ENCODE measurements at regions not wholly inside any gene's neighbourhood (a gene's known extent, or its start where the extent isn't known, plus 50 kb on each side); places are given as distances from the start of the nearest gene placed in this dataset.

DNA sequence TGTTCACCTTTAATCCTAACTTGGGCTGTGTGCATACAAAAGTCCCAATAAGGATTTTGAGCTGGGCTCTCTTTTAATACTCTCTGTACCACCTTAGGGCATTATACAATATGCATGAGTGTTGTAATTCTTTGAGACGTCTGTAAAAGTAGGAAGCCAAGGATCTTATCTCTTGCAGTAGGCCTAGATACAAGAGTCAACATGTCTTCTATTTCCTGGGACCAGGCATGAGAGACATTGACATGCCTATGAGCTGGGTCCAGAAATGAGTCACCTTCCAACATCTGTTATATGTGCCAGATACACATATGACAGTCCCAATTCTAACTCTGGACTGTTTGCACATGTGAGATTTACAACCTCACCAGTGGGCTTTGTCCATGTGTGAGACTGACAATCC, 1911.2 kb downstream of the TP53TG3F start:
- no peaks in the 10 kb centered on the region for H3K36me3 ChIP-seq (ENCODE audit: control insufficient read depth in 2 of 2, insufficient read depth in 2 of 2, low read length in 1 of 2)
- no peak overlapping the region for H3K4me3 ChIP-seq (ENCODE audit: low read length in 2 of 2)
- no peaks in the 10 kb centered on the region for H3K27me3 ChIP-seq (ENCODE audit: control insufficient read depth in 2 of 2, insufficient read depth in 1 of 2, low read length in 1 of 2)
- no peaks in the 10 kb centered on the region for H3K9me3 ChIP-seq (ENCODE audit: control insufficient read depth in 2 of 2, insufficient read depth in 1 of 2, low read length in 1 of 2)
- H3K4me1 ChIP-seq (ENCODE audit: control insufficient read depth in 2 of 2, insufficient read depth in 2 of 2, low read length in 2 of 2) = no peaks in the 10 kb centered on the region
- DNase-seq (ENCODE audit: low read depth in 6 of 9, low spot score in 9 of 9) = no peak
- WGBS = 84% methylated on average over 1 of the region's 1 CpG
- H3K27ac ChIP-seq (ENCODE audit: low read depth in 1 of 2, low read length in 1 of 2) = no peak overlapping the region

DNA sequence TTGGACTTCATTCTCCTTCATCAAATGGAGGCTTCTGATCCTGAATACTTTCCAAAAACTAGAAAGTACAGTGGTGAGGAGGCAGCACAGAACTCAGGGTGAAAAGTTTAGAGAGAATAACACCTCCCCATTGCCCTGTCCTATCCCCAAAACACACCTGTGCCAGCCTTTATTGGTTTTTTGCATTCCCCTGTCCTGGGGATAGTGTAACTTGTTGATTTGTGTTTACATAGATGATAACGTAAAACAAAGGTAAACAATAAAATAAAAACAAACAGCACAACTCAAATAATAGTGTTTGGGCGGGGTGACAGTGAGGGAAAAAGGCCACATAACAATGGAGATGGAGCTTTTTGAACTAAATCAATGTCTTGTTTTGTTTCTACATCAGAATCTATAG, 1917.7 kb downstream of the TP53TG3F start:
- peaks cover 0 to 2% of the 10 kb centered on the region in 2 donors for H3K9me3 ChIP-seq (ENCODE audit: control insufficient read depth in 2 of 2, insufficient read depth in 1 of 2, low read length in 1 of 2)
- H3K27me3 ChIP-seq (ENCODE audit: control insufficient read depth in 2 of 2, insufficient read depth in 1 of 2, low read length in 1 of 2) = no peaks in the 10 kb centered on the region
- no peak for DNase-seq (ENCODE audit: low read depth in 6 of 9, low spot score in 9 of 9)
- H3K27ac ChIP-seq (ENCODE audit: low read depth in 1 of 2, low read length in 1 of 2) = no peak overlapping the region
- no peak overlapping the region for H3K4me3 ChIP-seq (ENCODE audit: low read length in 2 of 2)
- no peaks in the 10 kb centered on the region for H3K4me1 ChIP-seq (ENCODE audit: control insufficient read depth in 2 of 2, insufficient read depth in 2 of 2, low read length in 2 of 2)
- WGBS = 56% methylated on average over 2 of the region's 2 CpGs
- H3K36me3 ChIP-seq (ENCODE audit: control insufficient read depth in 2 of 2, insufficient read depth in 2 of 2, low read length in 1 of 2) = no peaks in the 10 kb centered on the region

DNA sequence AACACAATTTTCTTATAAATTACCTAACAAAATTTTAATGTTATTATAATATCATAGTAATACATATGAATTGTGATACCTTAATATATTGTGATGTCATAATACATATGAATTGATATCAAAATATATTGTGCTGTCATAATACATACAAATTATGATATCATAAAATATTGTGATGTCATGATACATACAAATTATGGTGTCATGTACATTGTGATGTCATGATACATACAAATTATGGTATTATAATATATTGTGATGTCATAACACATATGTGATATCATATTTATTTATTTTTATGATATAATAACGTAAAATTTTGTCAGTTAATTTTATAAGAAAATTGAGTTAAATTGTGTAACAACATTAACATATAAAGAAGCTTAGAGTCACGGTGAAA, 1927.2 kb downstream of the TP53TG3F start:
- Histone ChIP-seq H3K36me3 (ENCODE audit: control insufficient read depth in 2 of 2, insufficient read depth in 2 of 2, low read length in 1 of 2) (no peaks in the 10 kb centered on the region), H3K4me1 (ENCODE audit: control insufficient read depth in 2 of 2, insufficient read depth in 2 of 2, low read length in 2 of 2) (no peaks in the 10 kb centered on the region), H3K9me3 (ENCODE audit: control insufficient read depth in 2 of 2, insufficient read depth in 1 of 2, low read length in 1 of 2) (peaks cover 0 to 10% of the 10 kb centered on the region in 2 donors), H3K4me3 (ENCODE audit: low read length in 2 of 2) (no peak overlapping the region), H3K27ac (ENCODE audit: low read depth in 1 of 2, low read length in 1 of 2) (no peak overlapping the region), H3K27me3 (ENCODE audit: control insufficient read depth in 2 of 2, insufficient read depth in 1 of 2, low read length in 1 of 2) (no peaks in the 10 kb centered on the region)
- WGBS = 61% methylated on average over 2 of the region's 2 CpGs
- DNase-seq (ENCODE audit: low read depth in 6 of 9, low spot score in 9 of 9) = no peak

DNA sequence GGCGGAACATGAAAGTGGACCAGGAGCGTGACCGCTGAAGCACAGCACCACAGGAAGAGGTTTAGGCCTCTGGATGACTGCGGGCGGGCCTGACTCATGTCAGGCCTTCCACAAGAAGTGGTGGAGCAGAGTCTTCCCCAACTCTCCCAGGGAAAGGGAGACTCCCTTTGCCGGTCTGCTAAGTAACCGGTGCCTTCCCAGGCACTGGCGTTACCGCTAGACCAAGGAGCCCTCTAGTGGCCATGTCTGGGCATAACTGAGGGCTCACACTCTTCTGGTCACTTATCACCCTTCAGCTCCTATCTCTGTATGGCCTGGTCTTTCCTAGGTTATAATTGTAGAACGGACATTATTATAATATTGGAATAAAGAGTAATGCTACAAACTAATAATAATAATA, 1931.9 kb downstream of the TP53TG3F start:
- H3K9me3 ChIP-seq (ENCODE audit: control insufficient read depth in 2 of 2, insufficient read depth in 1 of 2, low read length in 1 of 2) = peaks cover 5 to 32% of the 10 kb centered on the region in 2 donors

DNA sequence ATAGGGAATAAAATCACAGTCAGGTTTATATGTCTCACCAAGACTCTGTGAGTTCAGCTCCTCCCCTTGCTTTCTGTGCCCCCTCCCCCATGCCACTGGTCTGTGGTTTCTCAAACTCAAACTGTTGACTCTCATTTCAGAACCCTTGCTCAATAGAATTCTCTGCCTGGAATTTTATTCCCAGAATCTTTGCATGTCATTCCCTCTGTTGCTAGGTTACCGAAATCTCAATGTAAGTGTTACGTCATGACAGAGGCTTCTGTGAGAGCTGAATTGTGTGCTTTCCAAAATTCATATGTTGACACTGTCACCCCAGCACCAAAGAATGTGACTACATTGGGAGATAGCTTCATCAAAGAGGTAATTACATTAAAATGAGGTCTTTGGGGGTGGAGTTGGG, 1938.8 kb downstream of the TP53TG3F start:
- WGBS = 91% methylated on average over 2 of the region's 2 CpGs
- H3K36me3 ChIP-seq (ENCODE audit: control insufficient read depth in 2 of 2, insufficient read depth in 2 of 2, low read length in 1 of 2) = no peaks in the 10 kb centered on the region
- H3K27ac ChIP-seq (ENCODE audit: low read depth in 1 of 2, low read length in 1 of 2) = no peak overlapping the region
- H3K9me3 ChIP-seq (ENCODE audit: control insufficient read depth in 2 of 2, insufficient read depth in 1 of 2, low read length in 1 of 2) = peaks cover 6 to 19% of the 10 kb centered on the region in 2 donors
- H3K27me3 ChIP-seq (ENCODE audit: control insufficient read depth in 2 of 2, insufficient read depth in 1 of 2, low read length in 1 of 2) = no peaks in the 10 kb centered on the region
- H3K4me1 ChIP-seq (ENCODE audit: control insufficient read depth in 2 of 2, insufficient read depth in 2 of 2, low read length in 2 of 2) = no peaks in the 10 kb centered on the region
- no peak overlapping the region for H3K4me3 ChIP-seq (ENCODE audit: low read length in 2 of 2)
- no peak for DNase-seq (ENCODE audit: low read depth in 6 of 9, low spot score in 9 of 9)

More for the DNA sequence above, 1931.9 kb downstream of the TP53TG3F start:
- Histone ChIP-seq H3K27ac (ENCODE audit: low read depth in 1 of 2, low read length in 1 of 2) (no peak overlapping the region), H3K4me3 (ENCODE audit: low read length in 2 of 2) (no peak overlapping the region), H3K4me1 (ENCODE audit: control insufficient read depth in 2 of 2, insufficient read depth in 2 of 2, low read length in 2 of 2) (no peaks in the 10 kb centered on the region), H3K36me3 (ENCODE audit: control insufficient read depth in 2 of 2, insufficient read depth in 2 of 2, low read length in 1 of 2) (no peaks in the 10 kb centered on the region), H3K27me3 (ENCODE audit: control insufficient read depth in 2 of 2, insufficient read depth in 1 of 2, low read length in 1 of 2) (no peaks in the 10 kb centered on the region)
- peak in 5 of 9 donors; percentile 10 to 70 (median 11) for DNase-seq (ENCODE audit: low read depth in 6 of 9, low spot score in 9 of 9)
- WGBS = 53% methylated on average over 10 of the region's 10 CpGs

DNA sequence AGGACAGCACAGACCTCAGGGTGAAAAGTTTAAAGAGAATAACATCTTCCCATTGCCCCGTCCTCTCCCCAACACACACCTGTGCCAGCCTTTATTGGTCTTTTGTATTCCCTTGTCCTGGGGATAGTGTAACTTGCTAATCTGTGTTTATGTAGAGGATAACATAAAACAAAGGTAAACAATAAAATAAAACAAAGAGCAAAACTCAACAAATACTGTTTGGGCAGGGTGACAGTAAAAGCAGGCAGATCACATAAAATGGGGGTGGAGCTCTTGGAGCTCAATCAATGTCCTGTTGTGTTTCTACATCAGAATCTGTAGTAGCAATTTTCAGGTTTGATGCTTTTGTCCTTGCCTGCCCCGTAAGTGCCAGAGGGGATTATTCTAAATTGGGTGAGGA, 1939.7 kb downstream of the TP53TG3F start:
- Histone ChIP-seq H3K9me3 (ENCODE audit: control insufficient read depth in 2 of 2, insufficient read depth in 1 of 2, low read length in 1 of 2) (peaks cover 6 to 10% of the 10 kb centered on the region in 2 donors), H3K4me3 (ENCODE audit: low read length in 2 of 2) (no peak overlapping the region), H3K36me3 (ENCODE audit: control insufficient read depth in 2 of 2, insufficient read depth in 2 of 2, low read length in 1 of 2) (no peaks in the 10 kb centered on the region), H3K27ac (ENCODE audit: low read depth in 1 of 2, low read length in 1 of 2) (no peak overlapping the region), H3K27me3 (ENCODE audit: control insufficient read depth in 2 of 2, insufficient read depth in 1 of 2, low read length in 1 of 2) (no peaks in the 10 kb centered on the region), H3K4me1 (ENCODE audit: control insufficient read depth in 2 of 2, insufficient read depth in 2 of 2, low read length in 2 of 2) (no peaks in the 10 kb centered on the region)
- WGBS = 81% methylated on average over 2 of the region's 2 CpGs
- DNase-seq (ENCODE audit: low read depth in 6 of 9, low spot score in 9 of 9) = no peak

DNA sequence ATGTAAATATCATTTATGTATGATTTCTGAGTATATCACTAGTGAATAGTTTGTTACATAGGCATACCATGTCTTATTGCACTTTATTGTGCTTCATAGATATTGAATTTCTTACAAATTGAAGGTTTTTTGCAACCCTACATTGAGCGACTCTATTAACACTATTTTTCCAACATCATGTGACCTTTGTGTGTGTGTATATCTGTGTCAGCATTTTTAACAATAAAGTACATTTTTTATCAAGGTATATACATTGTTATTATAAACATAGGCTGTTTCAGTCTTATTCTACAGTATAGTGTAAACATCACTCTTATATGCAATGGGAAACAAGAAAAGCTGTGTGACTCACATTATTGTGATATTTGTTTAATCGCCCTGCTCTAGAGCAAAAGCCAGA, 1944.9 kb downstream of the TP53TG3F start:
- no peak for DNase-seq (ENCODE audit: low read depth in 6 of 9, low spot score in 9 of 9)
- H3K36me3 ChIP-seq (ENCODE audit: control insufficient read depth in 2 of 2, insufficient read depth in 2 of 2, low read length in 1 of 2) = no peaks in the 10 kb centered on the region
- no peak overlapping the region for H3K4me3 ChIP-seq (ENCODE audit: low read length in 2 of 2)
- no peaks in the 10 kb centered on the region for H3K4me1 ChIP-seq (ENCODE audit: control insufficient read depth in 2 of 2, insufficient read depth in 2 of 2, low read length in 2 of 2)
- no peaks in the 10 kb centered on the region for H3K27me3 ChIP-seq (ENCODE audit: control insufficient read depth in 2 of 2, insufficient read depth in 1 of 2, low read length in 1 of 2)
- no peak overlapping the region for H3K27ac ChIP-seq (ENCODE audit: low read depth in 1 of 2, low read length in 1 of 2)
- 71% methylated on average over 2 of the region's 2 CpGs for WGBS
- peaks cover 0 to 6% of the 10 kb centered on the region in 2 donors for H3K9me3 ChIP-seq (ENCODE audit: control insufficient read depth in 2 of 2, insufficient read depth in 1 of 2, low read length in 1 of 2)

DNA sequence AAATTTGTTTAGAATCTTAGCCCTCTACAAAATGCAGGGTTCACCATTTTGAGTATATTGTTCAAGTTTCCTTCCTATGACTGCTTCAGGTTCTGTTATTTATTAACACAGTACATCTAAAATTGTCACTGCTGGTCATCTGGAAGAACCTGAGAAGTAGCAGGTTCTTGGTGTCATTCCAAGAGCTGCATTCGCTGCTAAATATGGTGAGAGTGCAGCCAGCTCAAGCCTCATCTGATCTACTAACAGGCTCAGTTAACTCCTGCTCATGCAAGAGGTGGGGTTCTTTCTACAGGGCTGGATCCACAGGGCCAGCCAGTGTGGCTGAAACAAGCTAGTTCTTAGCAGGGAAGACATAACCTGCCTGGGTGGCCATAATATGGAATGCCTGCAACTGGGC, 1946.1 kb downstream of the TP53TG3F start:
- Histone ChIP-seq H3K4me1 (ENCODE audit: control insufficient read depth in 2 of 2, insufficient read depth in 2 of 2, low read length in 2 of 2) (no peaks in the 10 kb centered on the region), H3K27me3 (ENCODE audit: control insufficient read depth in 2 of 2, insufficient read depth in 1 of 2, low read length in 1 of 2) (no peaks in the 10 kb centered on the region), H3K9me3 (ENCODE audit: control insufficient read depth in 2 of 2, insufficient read depth in 1 of 2, low read length in 1 of 2) (peaks cover 0 to 6% of the 10 kb centered on the region in 2 donors), H3K36me3 (ENCODE audit: control insufficient read depth in 2 of 2, insufficient read depth in 2 of 2, low read length in 1 of 2) (no peaks in the 10 kb centered on the region), H3K27ac (ENCODE audit: low read depth in 1 of 2, low read length in 1 of 2) (no peak overlapping the region), H3K4me3 (ENCODE audit: low read length in 2 of 2) (no peak overlapping the region)
- WGBS = 37% methylated on average over 1 of the region's 1 CpG
- no peak for DNase-seq (ENCODE audit: low read depth in 6 of 9, low spot score in 9 of 9)

DNA sequence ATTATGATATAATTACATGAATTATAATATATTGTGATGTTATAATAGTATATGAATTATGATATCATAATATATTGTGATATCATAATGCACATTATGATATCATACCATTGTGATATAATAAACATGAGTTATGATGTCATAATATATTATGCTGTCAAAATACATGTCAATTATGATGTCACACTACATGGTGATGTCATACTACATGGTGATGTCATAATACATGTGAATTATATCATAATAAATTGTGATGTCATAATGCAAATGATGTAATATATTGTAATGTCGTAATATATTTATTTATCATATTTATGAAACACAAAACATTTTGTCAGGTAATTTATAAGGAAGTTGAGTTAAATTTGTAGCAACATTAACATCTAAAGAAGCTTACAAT, 1950.1 kb downstream of the TP53TG3F start:
- H3K27me3 ChIP-seq (ENCODE audit: control insufficient read depth in 2 of 2, insufficient read depth in 1 of 2, low read length in 1 of 2) = no peaks in the 10 kb centered on the region
- H3K36me3 ChIP-seq (ENCODE audit: control insufficient read depth in 2 of 2, insufficient read depth in 2 of 2, low read length in 1 of 2) = no peaks in the 10 kb centered on the region
- WGBS = 70% methylated on average over 1 of the region's 1 CpG
- no peak overlapping the region for H3K27ac ChIP-seq (ENCODE audit: low read depth in 1 of 2, low read length in 1 of 2)
- peaks cover 2 to 11% of the 10 kb centered on the region in 2 donors for H3K9me3 ChIP-seq (ENCODE audit: control insufficient read depth in 2 of 2, insufficient read depth in 1 of 2, low read length in 1 of 2)
- no peaks in the 10 kb centered on the region for H3K4me1 ChIP-seq (ENCODE audit: control insufficient read depth in 2 of 2, insufficient read depth in 2 of 2, low read length in 2 of 2)
- no peak for DNase-seq (ENCODE audit: low read depth in 6 of 9, low spot score in 9 of 9)
- H3K4me3 ChIP-seq (ENCODE audit: low read length in 2 of 2) = no peak overlapping the region

DNA sequence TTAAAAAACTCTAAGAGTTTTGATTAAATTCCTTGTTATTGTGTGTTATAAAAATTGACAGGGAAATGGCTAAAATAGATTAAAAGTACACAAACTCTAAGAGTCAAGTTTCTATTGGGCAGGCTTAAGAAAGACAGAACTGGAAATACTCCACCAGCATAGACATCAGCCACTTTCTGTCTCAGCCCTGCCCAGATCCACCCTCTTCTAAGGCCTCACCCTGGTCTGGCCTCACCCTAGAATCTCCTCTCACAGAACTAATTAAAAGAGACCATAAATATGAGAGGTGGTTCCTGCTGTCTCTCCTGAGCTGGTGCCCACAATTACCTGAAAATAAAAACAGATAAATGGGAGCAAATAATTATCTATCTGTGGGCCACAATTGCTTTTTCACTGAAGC, 1951.0 kb downstream of the TP53TG3F start:
- Histone ChIP-seq H3K36me3 (ENCODE audit: control insufficient read depth in 2 of 2, insufficient read depth in 2 of 2, low read length in 1 of 2) (no peaks in the 10 kb centered on the region), H3K9me3 (ENCODE audit: control insufficient read depth in 2 of 2, insufficient read depth in 1 of 2, low read length in 1 of 2) (peaks cover 2 to 17% of the 10 kb centered on the region in 2 donors), H3K27me3 (ENCODE audit: control insufficient read depth in 2 of 2, insufficient read depth in 1 of 2, low read length in 1 of 2) (no peaks in the 10 kb centered on the region), H3K4me3 (ENCODE audit: low read length in 2 of 2) (no peak overlapping the region), H3K27ac (ENCODE audit: low read depth in 1 of 2, low read length in 1 of 2) (no peak overlapping the region), H3K4me1 (ENCODE audit: control insufficient read depth in 2 of 2, insufficient read depth in 2 of 2, low read length in 2 of 2) (no peaks in the 10 kb centered on the region)
- no peak for DNase-seq (ENCODE audit: low read depth in 6 of 9, low spot score in 9 of 9)
